ENCODE measurements at regions not wholly inside any gene's neighbourhood (a gene's known extent, or its start where the extent isn't known, plus 50 kb on each side); places are given as distances from the start of the nearest gene placed in this dataset.

- no peak for TF ChIP-seq EP300 (IDR thresholded peaks at IDR 0.05; ENCODE audit: borderline replicate concordance in 1 of 2, low read depth in 1 of 2, low read length in 1 of 2)
Observed at GRCh38 chr4:116906758-116907157, 178.6 kb downstream of the TRAM1L1 start (continued).

- CTCF ChIA-PET, result no interaction called here
- Histone ChIP-seq H3K27me3 (ENCODE audit: insufficient read depth) (no peaks in the 10 kb centered on the region), H3K9ac (no peak overlapping the region), H3K4me1 (ENCODE audit: control insufficient read depth in 1 of 2, insufficient read depth in 2 of 2, low read depth in 1 of 2, low read length in 1 of 2) (peaks cover 0 to 3% of the 10 kb centered on the region in 2 experiments; a peak in 2 of 4 replicates), H4K20me1 (ENCODE audit: insufficient read depth) (no peaks in the 10 kb centered on the region), H3K9me2 (no peaks in the 10 kb centered on the region), H3K79me2 (ENCODE audit: insufficient read depth) (no peaks in the 10 kb centered on the region), H3K36me3 (replicated peaks in 1 of 2; ENCODE audit: control insufficient read depth in 1 of 2, insufficient read depth in 2 of 2, low read length in 1 of 2) (no peaks in the 10 kb centered on the region), H3K9me3 (no peaks in the 10 kb centered on the region), H3K4me3 (ENCODE audit: low read depth in 2 of 2, low read length in 1 of 2) (no peak overlapping the region), H3F3A (replicated peaks; ENCODE audit: insufficient read depth) (no peaks in the 10 kb centered on the region), H3K27ac (ENCODE audit: low read depth in 2 of 2, low read length in 1 of 2) (peak overlapping the region in 1 of 2 experiments; percentile 92; a peak in 2 of 4 replicates), H2AFZ (ENCODE audit: low read depth) (no peak overlapping the region), H3K4me2 (no peak overlapping the region)
- peak; percentile 15 for DNase-seq
- TF ChIP-seq SMC3 (IDR thresholded peaks at IDR 0.05; ENCODE audit: low read depth, low read length) (no peak), GATA2 (CRISPR knock-in tag; IDR thresholded peaks at IDR 0.05) (peak; percentile 36; the same call in 1 of the 2 replicates), EP300 (IDR thresholded peaks at IDR 0.05; ENCODE audit: borderline replicate concordance in 1 of 2, low read depth in 1 of 2, low read length in 1 of 2) (peak in 1 of 2 experiments; percentile 72; a peak in 2 of 4 replicates), FOSL2 (IDR thresholded peaks at IDR 0.05; ENCODE audit: borderline replicate concordance, low read depth) (no peak), TAF1 (IDR thresholded peaks at IDR 0.05; ENCODE audit: borderline replicate concordance, low read depth, low read length) (no peak), POLR2AphosphoS5 (IDR thresholded peaks at IDR 0.05; ENCODE audit: low read depth, low read length) (no peak)
- TF ChIP-seq, protein P1, sequence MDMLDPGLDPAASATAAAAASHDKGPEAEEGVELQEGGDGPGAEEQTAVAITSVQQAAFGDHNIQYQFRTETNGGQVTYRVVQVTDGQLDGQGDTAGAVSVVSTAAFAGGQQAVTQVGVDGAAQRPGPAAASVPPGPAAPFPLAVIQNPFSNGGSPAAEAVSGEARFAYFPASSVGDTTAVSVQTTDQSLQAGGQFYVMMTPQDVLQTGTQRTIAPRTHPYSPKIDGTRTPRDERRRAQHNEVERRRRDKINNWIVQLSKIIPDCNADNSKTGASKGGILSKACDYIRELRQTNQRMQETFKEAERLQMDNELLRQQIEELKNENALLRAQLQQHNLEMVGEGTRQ (IDR thresholded peaks at IDR 0.05; ENCODE audit: borderline replicate concordance, low read depth, low read length), result no peak
- 0% methylated on average over 1 of the region's 1 CpG for WGBS (ENCODE audit: low lambda C conversion rate)
- POLR2A ChIA-PET, result no interaction called here
Observed at GRCh38 chr4:116899561-116899960, 185.8 kb downstream of the TRAM1L1 start.

GRCh38 chr4:116885579-116885978 lies 199.8 kb downstream of the TRAM1L1 start:
- TF ChIP-seq GATA2 (CRISPR knock-in tag; IDR thresholded peaks at IDR 0.05), result peak; percentile 75
- TF ChIP-seq RCOR1 (IDR thresholded peaks at IDR 0.05; ENCODE audit: low read length), result no peak
- TF ChIP-seq, protein P2, sequence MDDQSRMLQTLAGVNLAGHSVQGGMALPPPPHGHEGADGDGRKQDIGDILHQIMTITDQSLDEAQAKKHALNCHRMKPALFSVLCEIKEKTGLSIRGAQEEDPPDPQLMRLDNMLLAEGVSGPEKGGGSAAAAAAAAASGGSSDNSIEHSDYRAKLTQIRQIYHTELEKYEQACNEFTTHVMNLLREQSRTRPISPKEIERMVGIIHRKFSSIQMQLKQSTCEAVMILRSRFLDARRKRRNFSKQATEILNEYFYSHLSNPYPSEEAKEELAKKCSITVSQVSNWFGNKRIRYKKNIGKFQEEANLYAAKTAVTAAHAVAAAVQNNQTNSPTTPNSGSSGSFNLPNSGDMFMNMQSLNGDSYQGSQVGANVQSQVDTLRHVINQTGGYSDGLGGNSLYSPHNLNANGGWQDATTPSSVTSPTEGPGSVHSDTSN (IDR thresholded peaks at IDR 0.05), result no peak
- TF ChIP-seq EP300 (IDR thresholded peaks at IDR 0.05; ENCODE audit: borderline replicate concordance in 1 of 2, low read depth in 1 of 2, low read length in 1 of 2), result peak in 1 of 2 experiments; percentile 84; a peak in 2 of 4 replicates
- peak; percentile 1 for DNase-seq
- CTCF ChIA-PET, result no interaction called here
- POLR2A ChIA-PET, result no interaction called here
- Histone ChIP-seq H3K27me3 (ENCODE audit: insufficient read depth) (no peaks in the 10 kb centered on the region), H3K9me3 (no peaks in the 10 kb centered on the region), H3K4me2 (no peak overlapping the region), H4K20me1 (ENCODE audit: insufficient read depth) (no peaks in the 10 kb centered on the region), H3K4me1 (ENCODE audit: control insufficient read depth in 1 of 2, insufficient read depth in 2 of 2, low read depth in 1 of 2, low read length in 1 of 2) (no peaks in the 10 kb centered on the region; a peak in 1 of 4 replicates), H3K79me2 (ENCODE audit: insufficient read depth) (no peaks in the 10 kb centered on the region), H3F3A (replicated peaks; ENCODE audit: insufficient read depth) (no peaks in the 10 kb centered on the region), H3K36me3 (replicated peaks in 1 of 2; ENCODE audit: control insufficient read depth in 1 of 2, insufficient read depth in 2 of 2, low read length in 1 of 2) (no peaks in the 10 kb centered on the region), H2AFZ (ENCODE audit: low read depth) (no peak overlapping the region), H3K9me2 (no peaks in the 10 kb centered on the region), H3K27ac (ENCODE audit: low read depth in 2 of 2, low read length in 1 of 2) (peak overlapping the region in 1 of 2 experiments; percentile 77; a peak in 2 of 4 replicates), H3K4me3 (ENCODE audit: low read depth in 2 of 2, low read length in 1 of 2) (no peak overlapping the region), H3K9ac (no peak overlapping the region)
